Esophagus muscularis mucosa (tissue), 4 donors: ENCODE measurements at regions not wholly inside any gene's neighbourhood (a gene's known extent, or its start where the extent isn't known, plus 50 kb on each side); places are given as distances from the start of the nearest gene placed in this dataset.

Experiments
- DNase-seq: peaks from one replicate; pipeline ENCODE4 v3.0.0-alpha.2; 2017; ENCODE audit errors: extremely low spot score
- H3K27ac ChIP-seq, 4 donors: fragments of 200-600 bp; sonication (generic); replicated peaks in 1 of 4; 1 replicate in 3 of 4; 2 replicates in 1 of 4; pipeline ENCODE4 v1.5.1; 2016 to 2019; ENCODE audit warnings: mild to moderate bottlenecking in 1 of 4
- H3K27me3 ChIP-seq, 4 donors: fragments of 200-600 bp; sonication (generic); one replicate each; pipeline versions ENCODE4 v1.5.1 to v1.6.0; 2016 to 2019
- H3K36me3 ChIP-seq, 4 donors: fragments of 200-600 bp; sonication (generic); one replicate each; pipeline ENCODE4 v1.5.1; 2016 to 2019
- H3K4me1 ChIP-seq, 4 donors: fragments of 200-600 bp; sonication (generic); one replicate each; pipeline ENCODE4 v1.5.1; 2016 to 2019
- H3K4me3 ChIP-seq, 4 donors: fragments of 200-600 bp; sonication (generic); 1 replicate in 2 of 4; 2 replicates in 2 of 4; pipeline ENCODE4 v1.5.1; 2016 to 2019; ENCODE audit warnings: mild to moderate bottlenecking in 4 of 4, moderate library complexity in 1 of 4
- H3K9me3 ChIP-seq, 4 donors: fragments of 200-600 bp; sonication (generic); 1 replicate in 3 of 4; 2 replicates in 1 of 4; pipeline ENCODE4 v1.5.1; 2016 to 2019
- CTCF ChIP-seq, 3 experiments: fragments of 200-600 bp in 2 of 3; fragments of 450-650 bp in 1 of 3; sonication (generic) in 2 of 3; IDR thresholded peaks; one replicate each; pipeline ENCODE4 v1.5.1; 2017 to 2019; ENCODE audit warnings: antibody characterized with exemption in 3 of 3, mild to moderate bottlenecking in 2 of 3, moderate library complexity in 1 of 3
- EP300 ChIP-seq: sonication (generic); formaldehyde crosslinking; IDR thresholded peaks from one replicate; pipeline ENCODE4 v1.6.1; 2017; ENCODE audit warnings: antibody characterized with exemption
- POLR2A ChIP-seq: fragments of 450-650 bp; IDR thresholded peaks from one replicate; pipeline ENCODE4 v1.6.1; 2017; ENCODE audit warnings: antibody characterized with exemption, moderate library complexity, mild to moderate bottlenecking, low read depth
- POLR2AphosphoS5 ChIP-seq, 2 donors: sonication (generic); formaldehyde crosslinking; IDR thresholded peaks; one replicate each; pipeline ENCODE4 v1.6.1; 2017; ENCODE audit warnings: antibody characterized with exemption in 2 of 2
- WGBS: methylation state at CpG from one replicate; pipeline ENCODE4 v1.1.5; 2018; 5-methylcytosine and 5-hydroxymethylcytosine counted together
- intact Hi-C: fragments of 100-400 bp; cut with DNase I; formaldehyde crosslinking; loops from one replicate; pipeline ENCODE4 v1.15.1; 2023

GRCh38 chr22:48001101-48001500 is 1238.7 kb downstream of the TBC1D22A start:
- Histone ChIP-seq H3K9me3 (no peaks in the 10 kb centered on the region), H3K4me1 (no peaks in the 10 kb centered on the region), H3K36me3 (no peaks in the 10 kb centered on the region), H3K27ac (no peak overlapping the region), H3K27me3 (peaks cover 0 to 29% (median 0%) of the 10 kb centered on the region in 4 donors), H3K4me3 (no peak overlapping the region)
- TF ChIP-seq CTCF (IDR thresholded peaks at IDR 0.05) (no peak), POLR2AphosphoS5 (IDR thresholded peaks at IDR 0.05) (no peak), POLR2A (no peak), EP300 (no peak)
- 82% methylated on average over 11 of the region's 11 CpGs for WGBS
- intact Hi-C loops, result no loop called here
- DNase-seq, result no peak

- Histone ChIP-seq H3K4me1 (no peaks in the 10 kb centered on the region), H3K27me3 (peaks cover 0 to 8% (median 0%) of the 10 kb centered on the region in 4 donors), H3K9me3 (no peaks in the 10 kb centered on the region), H3K4me3 (no peak overlapping the region), H3K27ac (no peak overlapping the region), H3K36me3 (no peaks in the 10 kb centered on the region)
- intact Hi-C loops, result no loop called here
- no peak for TF ChIP-seq POLR2AphosphoS5 (IDR thresholded peaks at IDR 0.05)
- no peak for TF ChIP-seq POLR2A
- TF ChIP-seq EP300, result no peak
- TF ChIP-seq CTCF (IDR thresholded peaks at IDR 0.05), result no peak
- WGBS, result 81% methylated on average over 8 of the region's 8 CpGs
- DNase-seq, result no peak
Measured at GRCh38 chr22:47997612-47998011, 1235.2 kb downstream of the TBC1D22A start.

GRCh38 chr22:47997052-47997590 is 1234.7 kb downstream of the TBC1D22A start:
- H3K36me3 ChIP-seq, result no peaks in the 10 kb centered on the region
- TF ChIP-seq CTCF (IDR thresholded peaks at IDR 0.05) (no peak), EP300 (no peak), POLR2A (no peak), POLR2AphosphoS5 (IDR thresholded peaks at IDR 0.05) (no peak)
- no peaks in the 10 kb centered on the region for H3K9me3 ChIP-seq
- DNase-seq, result no peak
- H3K4me1 ChIP-seq, result no peaks in the 10 kb centered on the region
- intact Hi-C loops, result no loop called here
- H3K27me3 ChIP-seq, result peaks cover 0 to 6% (median 0%) of the 10 kb centered on the region in 4 donors
- WGBS, result 81% methylated on average over 10 of the region's 10 CpGs
- H3K4me3 ChIP-seq, result no peak overlapping the region
- H3K27ac ChIP-seq, result no peak overlapping the region

- no peak for DNase-seq
- no peaks in the 10 kb centered on the region for H3K36me3 ChIP-seq
- WGBS, result 61% methylated on average over 8 of the region's 8 CpGs
- no peak overlapping the region for H3K27ac ChIP-seq
- peaks cover 0 to 6% (median 0%) of the 10 kb centered on the region in 4 donors for H3K27me3 ChIP-seq
- TF ChIP-seq POLR2AphosphoS5 (IDR thresholded peaks at IDR 0.05) (no peak), POLR2A (no peak), CTCF (IDR thresholded peaks at IDR 0.05) (no peak), EP300 (no peak)
- no peak overlapping the region for H3K4me3 ChIP-seq
- intact Hi-C loops, result no loop called here
- no peaks in the 10 kb centered on the region for H3K4me1 ChIP-seq
- no peaks in the 10 kb centered on the region for H3K9me3 ChIP-seq
Measured at GRCh38 chr22:47996446-47996857, 1234.0 kb downstream of the TBC1D22A start.

GRCh38 chr22:47995718-47996117 is 1233.3 kb downstream of the TBC1D22A start:
- WGBS, result 93% methylated on average over 7 of the region's 8 CpGs

More at GRCh38 chr22:47995718-47996117, 1233.3 kb downstream of the TBC1D22A start:
- Histone ChIP-seq H3K4me1 (no peaks in the 10 kb centered on the region), H3K36me3 (no peaks in the 10 kb centered on the region), H3K4me3 (no peak overlapping the region), H3K27ac (no peak overlapping the region), H3K27me3 (peaks cover 0 to 12% (median 0%) of the 10 kb centered on the region in 4 donors), H3K9me3 (no peaks in the 10 kb centered on the region)
- DNase-seq, result no peak
- TF ChIP-seq CTCF (IDR thresholded peaks at IDR 0.05) (no peak), POLR2AphosphoS5 (IDR thresholded peaks at IDR 0.05) (no peak), POLR2A (no peak), EP300 (no peak)
- intact Hi-C loops, result no loop called here
